ENCODE measurements at regions not wholly inside any gene's neighbourhood (a gene's known extent, or its start where the extent isn't known, plus 50 kb on each side); places are given as distances from the start of the nearest gene placed in this dataset.

DNA sequence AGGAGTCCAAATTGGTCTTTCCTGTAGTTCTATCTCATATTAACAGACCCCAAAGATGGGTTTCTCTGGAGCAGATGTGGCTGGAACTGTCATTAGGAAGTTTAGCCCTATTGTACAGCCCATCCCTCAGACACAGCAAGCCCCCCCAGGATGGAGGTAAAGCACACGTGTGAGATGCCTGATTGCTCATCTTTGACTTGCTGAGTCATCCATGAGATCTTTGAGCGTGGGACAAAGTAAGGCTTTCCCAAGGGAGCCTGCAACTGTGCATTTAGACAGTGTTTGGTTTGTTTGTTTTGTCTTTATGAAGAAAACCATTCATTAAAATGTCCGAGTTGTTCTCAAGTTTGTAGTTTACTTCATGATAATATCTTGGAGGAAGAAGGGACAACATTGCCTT, 145.3 kb upstream of the CDH13 start:
- TF ChIP-seq, protein P1, sequence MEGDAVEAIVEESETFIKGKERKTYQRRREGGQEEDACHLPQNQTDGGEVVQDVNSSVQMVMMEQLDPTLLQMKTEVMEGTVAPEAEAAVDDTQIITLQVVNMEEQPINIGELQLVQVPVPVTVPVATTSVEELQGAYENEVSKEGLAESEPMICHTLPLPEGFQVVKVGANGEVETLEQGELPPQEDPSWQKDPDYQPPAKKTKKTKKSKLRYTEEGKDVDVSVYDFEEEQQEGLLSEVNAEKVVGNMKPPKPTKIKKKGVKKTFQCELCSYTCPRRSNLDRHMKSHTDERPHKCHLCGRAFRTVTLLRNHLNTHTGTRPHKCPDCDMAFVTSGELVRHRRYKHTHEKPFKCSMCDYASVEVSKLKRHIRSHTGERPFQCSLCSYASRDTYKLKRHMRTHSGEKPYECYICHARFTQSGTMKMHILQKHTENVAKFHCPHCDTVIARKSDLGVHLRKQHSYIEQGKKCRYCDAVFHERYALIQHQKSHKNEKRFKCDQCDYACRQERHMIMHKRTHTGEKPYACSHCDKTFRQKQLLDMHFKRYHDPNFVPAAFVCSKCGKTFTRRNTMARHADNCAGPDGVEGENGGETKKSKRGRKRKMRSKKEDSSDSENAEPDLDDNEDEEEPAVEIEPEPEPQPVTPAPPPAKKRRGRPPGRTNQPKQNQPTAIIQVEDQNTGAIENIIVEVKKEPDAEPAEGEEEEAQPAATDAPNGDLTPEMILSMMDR (conservative IDR thresholded peaks at IDR 0.05; ENCODE audit: low read depth, low read length), result no peak
- TF ChIP-seq MXI1 (IDR thresholded peaks at IDR 0.05; ENCODE audit: borderline replicate concordance, low read depth, low read length) (no peak), POLR2A (IDR thresholded peaks at IDR 0.05; ENCODE audit: low read depth, low read length) (no peak), MAFK (IDR thresholded peaks at IDR 0.05; ENCODE audit: low read depth, low read length) (no peak), RFX5 (IDR thresholded peaks at IDR 0.05; ENCODE audit: low read depth, low read length) (no peak), CEBPB (IDR thresholded peaks at IDR 0.05; ENCODE audit: low read depth, low read length) (no peak), FOS (IDR thresholded peaks at IDR 0.05; ENCODE audit: low read depth, low read length) (no peak), USF2 (IDR thresholded peaks at IDR 0.05; ENCODE audit: low read depth, low read length) (no peak), SMC3 (IDR thresholded peaks at IDR 0.05; ENCODE audit: low read depth, low read length) (no peak), CHD1 (IDR thresholded peaks at IDR 0.05; ENCODE audit: low read depth, low read length) (no peak), RAD21 (IDR thresholded peaks at IDR 0.05; ENCODE audit: low read length) (no peak), BHLHE40 (IDR thresholded peaks at IDR 0.05; ENCODE audit: low read depth, low read length) (no peak), RCOR1 (IDR thresholded peaks at IDR 0.05; ENCODE audit: insufficient replicate concordance, low read length) (no peak)
- TF ChIP-seq, protein P2, sequence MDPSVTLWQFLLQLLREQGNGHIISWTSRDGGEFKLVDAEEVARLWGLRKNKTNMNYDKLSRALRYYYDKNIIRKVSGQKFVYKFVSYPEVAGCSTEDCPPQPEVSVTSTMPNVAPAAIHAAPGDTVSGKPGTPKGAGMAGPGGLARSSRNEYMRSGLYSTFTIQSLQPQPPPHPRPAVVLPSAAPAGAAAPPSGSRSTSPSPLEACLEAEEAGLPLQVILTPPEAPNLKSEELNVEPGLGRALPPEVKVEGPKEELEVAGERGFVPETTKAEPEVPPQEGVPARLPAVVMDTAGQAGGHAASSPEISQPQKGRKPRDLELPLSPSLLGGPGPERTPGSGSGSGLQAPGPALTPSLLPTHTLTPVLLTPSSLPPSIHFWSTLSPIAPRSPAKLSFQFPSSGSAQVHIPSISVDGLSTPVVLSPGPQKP (IDR thresholded peaks at IDR 0.05; ENCODE audit: borderline replicate concordance, low read depth, low read length), result no peak
